ENCODE measurements at regions not wholly inside any gene's neighbourhood (a gene's known extent, or its start where the extent isn't known, plus 50 kb on each side); places are given as distances from the start of the nearest gene placed in this dataset.
"Not testable (repeated sequence)": the region's sequence is repeated elsewhere in the genome, so short reads cannot be mapped to it uniquely, and the experiment has no call there.

- Mint-ChIP-seq H3K27ac (no peak overlapping the region), H3K4me3 (no peak overlapping the region), H3K27me3 (peaks cover 13% of the 10 kb centered on the region), H3K4me1 (no peaks in the 10 kb centered on the region), H3K9me3 (peaks cover 5% of the 10 kb centered on the region), H3K36me3 (no peaks in the 10 kb centered on the region)
Observed at GRCh38 chr1:30171537-30172298, 551.7 kb downstream of the MATN1 start.

DNA sequence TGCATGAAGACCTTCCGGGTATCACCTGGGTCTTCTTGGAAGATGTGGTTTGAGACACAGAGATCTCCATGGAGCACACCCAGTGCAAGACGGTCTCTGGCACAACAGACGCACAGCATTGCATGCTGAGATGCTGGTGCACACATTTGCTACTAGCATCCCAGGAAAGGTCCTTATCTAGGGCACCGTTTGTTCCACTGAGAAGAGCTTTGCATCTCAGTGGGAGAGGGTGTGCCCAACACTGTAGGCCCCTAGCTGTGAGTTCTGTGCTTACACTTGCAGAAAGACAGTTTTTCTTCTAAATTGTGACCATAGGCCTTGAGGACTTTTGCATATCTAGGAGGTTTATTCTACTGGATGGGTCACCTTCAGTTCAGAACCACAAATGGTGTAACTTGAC, 554.1 kb downstream of the MATN1 start:
- H3K36me3 Mint-ChIP-seq: no peaks in the 10 kb centered on the region
- H3K27ac Mint-ChIP-seq: no peak overlapping the region
- no peaks in the 10 kb centered on the region for H3K4me1 Mint-ChIP-seq
- H3K4me3 Mint-ChIP-seq: no peak overlapping the region
- peaks cover 12% of the 10 kb centered on the region for H3K27me3 Mint-ChIP-seq
- no peaks in the 10 kb centered on the region for H3K9me3 Mint-ChIP-seq

DNA sequence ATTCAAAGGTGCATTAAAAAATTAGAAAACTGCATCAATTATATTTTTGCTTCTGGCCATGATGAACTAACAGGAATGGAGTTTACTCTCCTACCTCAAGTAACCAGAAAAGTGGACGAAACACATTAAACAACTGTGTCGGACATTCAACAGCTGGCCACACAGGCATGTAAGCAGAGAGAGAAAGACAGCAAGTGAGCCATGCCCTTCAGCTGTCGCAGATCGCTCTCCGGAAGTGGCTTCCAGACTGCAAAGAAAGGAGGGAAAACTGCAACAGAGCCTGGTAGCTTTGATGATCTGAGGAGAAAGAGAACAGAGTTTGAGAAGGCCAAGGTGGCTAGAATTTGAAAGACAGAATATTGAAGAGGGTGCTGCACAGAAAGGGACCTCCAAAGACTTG, 557.2 kb downstream of the MATN1 start:
- peaks cover 18% of the 10 kb centered on the region for H3K27me3 Mint-ChIP-seq

DNA sequence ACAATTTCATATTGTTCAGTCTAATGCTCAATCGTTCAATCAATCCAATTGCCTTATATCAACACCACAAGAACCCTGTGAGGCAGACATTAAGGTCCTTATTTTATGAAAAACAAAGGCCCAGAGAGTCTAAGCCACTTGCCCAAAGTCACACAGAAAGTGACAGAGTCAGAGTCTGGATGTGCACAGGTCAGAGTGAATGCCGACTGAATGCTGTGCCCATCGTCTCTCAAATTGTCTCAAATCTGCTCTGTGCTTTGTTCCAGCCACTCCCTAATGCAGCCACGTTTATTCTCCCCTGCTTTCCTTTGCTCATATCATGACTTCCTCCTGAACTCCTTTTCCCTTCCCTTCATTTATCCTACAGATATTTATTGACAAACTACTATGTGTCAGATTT, 558.3 kb downstream of the MATN1 start:
- H3K27me3 Mint-ChIP-seq: peaks cover 18% of the 10 kb centered on the region
- no peaks in the 10 kb centered on the region for H3K4me1 Mint-ChIP-seq
- no peak overlapping the region for H3K4me3 Mint-ChIP-seq
- no peak overlapping the region for H3K27ac Mint-ChIP-seq
- H3K36me3 Mint-ChIP-seq: no peaks in the 10 kb centered on the region
- H3K9me3 Mint-ChIP-seq: no peaks in the 10 kb centered on the region

More for the DNA sequence above, 557.2 kb downstream of the MATN1 start:
- Mint-ChIP-seq H3K4me3 (no peak overlapping the region), H3K27ac (no peak overlapping the region), H3K4me1 (no peaks in the 10 kb centered on the region), H3K36me3 (no peaks in the 10 kb centered on the region), H3K9me3 (no peaks in the 10 kb centered on the region)

GRCh38 chr1:30164693-30165092, 558.7 kb downstream of the MATN1 start:
- Mint-ChIP-seq H3K4me3 (no peak overlapping the region), H3K27me3 (peaks cover 19% of the 10 kb centered on the region), H3K27ac (no peak overlapping the region), H3K36me3 (no peaks in the 10 kb centered on the region), H3K9me3 (no peaks in the 10 kb centered on the region), H3K4me1 (no peaks in the 10 kb centered on the region)

DNA sequence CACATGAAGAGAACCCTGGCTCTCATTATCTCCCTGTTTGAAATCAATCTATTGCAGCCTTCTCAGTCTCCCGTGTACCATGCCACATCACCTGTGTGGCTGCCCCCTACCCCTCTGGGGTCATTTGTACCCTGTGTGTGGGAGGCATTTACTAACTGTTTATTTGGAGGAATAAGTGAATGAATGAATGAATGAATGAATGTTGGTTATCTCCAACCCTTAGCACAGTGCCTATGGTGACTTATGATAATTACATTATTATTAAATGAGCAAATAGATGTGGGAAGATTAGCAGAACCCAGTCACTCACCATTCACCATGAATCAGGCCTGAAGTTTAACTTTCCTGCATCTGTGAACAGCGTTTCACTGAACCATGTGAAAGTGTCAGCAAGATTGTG, 560.8 kb downstream of the MATN1 start:
- Mint-ChIP-seq H3K36me3 (no peaks in the 10 kb centered on the region), H3K27me3 (peaks cover 21% of the 10 kb centered on the region), H3K4me3 (no peak overlapping the region), H3K9me3 (no peaks in the 10 kb centered on the region), H3K4me1 (no peaks in the 10 kb centered on the region), H3K27ac (no peak overlapping the region)

DNA sequence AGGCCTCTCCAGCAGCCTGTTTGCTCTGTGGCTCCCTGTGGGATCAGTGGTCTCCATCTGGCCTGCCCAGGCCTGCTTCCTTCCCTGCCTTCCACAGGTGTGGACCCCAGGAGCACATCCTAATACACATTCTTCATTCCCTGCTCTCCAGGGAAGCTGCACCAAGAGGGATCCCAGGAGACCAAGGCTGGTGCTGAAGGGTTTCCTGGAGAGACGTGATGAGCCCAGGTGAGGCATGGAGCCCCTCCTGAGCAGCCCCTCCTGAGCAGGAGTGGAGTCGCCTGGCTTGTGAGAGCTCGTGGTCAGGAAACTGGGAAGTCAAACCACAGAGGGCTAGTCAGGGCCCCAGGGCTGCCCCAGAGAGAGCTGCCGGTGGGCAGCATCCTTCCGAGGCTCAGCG, 561.4 kb downstream of the MATN1 start:
- Mint-ChIP-seq H3K36me3 (no peaks in the 10 kb centered on the region), H3K27ac (no peak overlapping the region), H3K4me3 (no peak overlapping the region), H3K27me3 (peaks cover 21% of the 10 kb centered on the region), H3K9me3 (no peaks in the 10 kb centered on the region), H3K4me1 (no peaks in the 10 kb centered on the region)

- Mint-ChIP-seq H3K9me3 (no peaks in the 10 kb centered on the region), H3K4me1 (no peaks in the 10 kb centered on the region), H3K4me3 (no peak overlapping the region), H3K27ac (no peak overlapping the region), H3K27me3 (peaks cover 15% of the 10 kb centered on the region), H3K36me3 (no peaks in the 10 kb centered on the region)
Observed at GRCh38 chr1:30160999-30161689, 562.2 kb downstream of the MATN1 start.

GRCh38 chr1:30159015-30159414, 564.4 kb downstream of the MATN1 start:
- H3K4me1 Mint-ChIP-seq: no peaks in the 10 kb centered on the region
- no peak overlapping the region for H3K27ac Mint-ChIP-seq
- no peaks in the 10 kb centered on the region for H3K36me3 Mint-ChIP-seq
- no peaks in the 10 kb centered on the region for H3K9me3 Mint-ChIP-seq
- H3K27me3 Mint-ChIP-seq: peaks cover 11% of the 10 kb centered on the region
- H3K4me3 Mint-ChIP-seq: no peak overlapping the region

- not testable (repeated sequence) for H3K27me3 Mint-ChIP-seq, H3K27ac Mint-ChIP-seq, H3K4me3 Mint-ChIP-seq, H3K36me3 Mint-ChIP-seq, H3K4me1 Mint-ChIP-seq, H3K9me3 Mint-ChIP-seq
Observed at GRCh38 chr1:30155698-30156097, 567.7 kb downstream of the MATN1 start.

- H3K27ac Mint-ChIP-seq, H3K4me1 Mint-ChIP-seq, H3K36me3 Mint-ChIP-seq, H3K9me3 Mint-ChIP-seq, H3K27me3 Mint-ChIP-seq, H3K4me3 Mint-ChIP-seq: not testable (repeated sequence)
Observed at GRCh38 chr1:30155253-30155652, 568.1 kb downstream of the MATN1 start.

DNA sequence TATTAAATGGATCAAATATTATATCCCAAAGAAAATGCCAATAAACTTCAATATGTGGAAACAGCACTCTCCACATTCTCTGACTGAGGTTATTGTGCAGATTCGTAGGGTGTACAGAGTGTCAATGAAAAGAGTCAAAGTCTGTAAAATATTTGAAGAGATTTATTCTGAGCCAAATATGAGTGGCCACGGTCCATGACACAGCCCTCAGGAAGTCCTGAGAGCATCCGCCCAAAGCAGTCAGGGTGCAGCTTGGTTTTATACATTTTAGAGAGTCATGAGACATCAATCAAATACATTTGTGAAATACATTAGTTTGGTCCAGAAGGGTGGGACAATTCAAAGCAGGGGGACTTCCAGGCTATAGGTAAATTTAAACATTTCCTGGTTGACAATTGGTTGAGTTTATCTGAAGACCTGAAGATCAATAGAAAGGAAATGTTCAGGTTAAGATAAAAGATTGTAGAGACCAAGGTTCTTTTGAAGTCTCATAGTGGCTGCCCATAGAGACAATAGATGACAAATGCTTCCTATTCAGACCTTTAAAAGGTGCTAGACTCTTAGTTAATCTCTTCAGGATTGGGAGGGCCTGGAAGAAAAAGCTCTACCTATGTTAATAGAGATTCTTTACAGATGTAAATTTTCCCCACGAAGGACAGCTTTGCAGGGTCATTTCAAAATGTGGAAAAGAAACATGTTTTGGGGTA, 569.5 kb downstream of the MATN1 start:
- Mint-ChIP-seq H3K27ac (no peak overlapping the region), H3K4me1 (no peaks in the 10 kb centered on the region), H3K9me3 (peaks cover 8% of the 10 kb centered on the region), H3K27me3 (peaks cover 2% of the 10 kb centered on the region), H3K4me3 (no peak overlapping the region), H3K36me3 (no peaks in the 10 kb centered on the region)

DNA sequence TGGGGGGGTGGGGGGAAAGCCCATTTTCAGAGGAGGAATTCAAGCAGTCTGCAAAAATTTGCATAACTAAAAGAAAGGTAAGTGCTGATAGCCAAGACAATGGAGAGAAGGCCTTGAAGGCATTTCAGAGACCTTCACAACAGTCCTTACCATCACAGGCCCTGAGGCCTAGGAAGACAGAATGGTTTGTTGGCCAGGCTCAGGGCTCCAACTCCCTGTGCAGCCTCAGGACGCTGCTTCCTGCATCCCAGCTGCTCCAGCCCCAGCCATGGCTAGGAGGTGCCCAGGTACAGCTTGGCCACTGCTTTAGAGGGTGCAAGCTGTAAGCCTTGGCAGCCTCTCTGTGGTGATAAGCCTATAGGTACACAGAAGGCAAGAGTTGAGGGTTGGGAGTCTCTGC, 571.6 kb downstream of the MATN1 start:
- Mint-ChIP-seq H3K36me3 (no peaks in the 10 kb centered on the region), H3K4me3 (no peak overlapping the region), H3K27me3 (peaks cover 2% of the 10 kb centered on the region), H3K9me3 (peaks cover 8% of the 10 kb centered on the region), H3K27ac (no peak overlapping the region), H3K4me1 (no peaks in the 10 kb centered on the region)

DNA sequence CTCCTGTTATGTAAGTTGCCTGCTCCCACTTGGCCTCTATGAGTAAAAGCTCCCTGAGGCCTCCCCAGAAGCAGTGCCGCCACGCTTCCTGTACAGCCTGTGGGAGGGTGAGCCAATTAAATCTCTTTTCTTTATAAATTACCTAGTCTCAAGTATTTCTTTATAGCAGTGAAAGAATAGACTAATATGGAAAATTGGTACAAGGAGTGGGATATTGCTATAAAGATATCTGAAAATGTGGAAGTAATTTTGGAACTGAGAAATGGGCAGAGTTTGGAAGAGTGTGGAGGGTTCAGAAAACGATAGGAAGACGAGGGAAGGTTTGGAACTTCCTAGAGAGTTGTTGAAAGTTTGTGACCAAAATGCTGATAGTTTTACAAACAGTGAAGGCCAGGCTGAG, 572.3 kb downstream of the MATN1 start:
- H3K4me1 Mint-ChIP-seq: no peaks in the 10 kb centered on the region
- H3K27ac Mint-ChIP-seq: no peak overlapping the region
- H3K9me3 Mint-ChIP-seq: peaks cover 8% of the 10 kb centered on the region
- H3K36me3 Mint-ChIP-seq: no peaks in the 10 kb centered on the region
- H3K4me3 Mint-ChIP-seq: no peak overlapping the region
- peaks cover 3% of the 10 kb centered on the region for H3K27me3 Mint-ChIP-seq

GRCh38 chr1:30149226-30149625, 574.2 kb downstream of the MATN1 start:
- no peak overlapping the region for H3K27ac Mint-ChIP-seq
- no peak overlapping the region for H3K4me3 Mint-ChIP-seq
- peaks cover 16% of the 10 kb centered on the region for H3K27me3 Mint-ChIP-seq
- peaks cover 8% of the 10 kb centered on the region for H3K9me3 Mint-ChIP-seq
- no peaks in the 10 kb centered on the region for H3K36me3 Mint-ChIP-seq
- H3K4me1 Mint-ChIP-seq: no peaks in the 10 kb centered on the region

DNA sequence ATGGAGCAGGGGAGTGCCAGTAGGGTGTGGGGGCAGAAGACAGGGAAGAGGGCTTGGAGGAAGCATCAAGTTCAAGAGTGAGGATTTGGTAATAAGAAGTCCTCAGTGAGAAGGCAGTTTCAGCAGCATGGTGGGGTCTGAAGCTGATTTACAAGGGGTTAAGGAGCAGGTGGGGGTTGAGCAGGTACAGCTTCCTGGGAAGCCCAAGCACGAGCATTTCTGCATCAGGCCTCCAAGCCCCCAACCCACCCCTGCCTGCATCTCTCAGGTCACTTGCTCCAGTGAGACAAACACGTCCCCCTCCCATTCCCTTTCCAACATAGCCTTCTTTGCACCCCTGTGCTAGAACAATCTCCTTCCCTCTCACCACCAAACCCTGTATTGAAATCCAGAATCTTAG, 574.7 kb downstream of the MATN1 start:
- Mint-ChIP-seq H3K36me3 (no peaks in the 10 kb centered on the region), H3K4me1 (no peaks in the 10 kb centered on the region), H3K27ac (no peak overlapping the region), H3K9me3 (peaks cover 8% of the 10 kb centered on the region), H3K4me3 (no peak overlapping the region), H3K27me3 (peaks cover 19% of the 10 kb centered on the region)
